ENCODE measurements at regions not wholly inside any gene's neighbourhood (a gene's known extent, or its start where the extent isn't known, plus 50 kb on each side); places are given as distances from the start of the nearest gene placed in this dataset.

DNA sequence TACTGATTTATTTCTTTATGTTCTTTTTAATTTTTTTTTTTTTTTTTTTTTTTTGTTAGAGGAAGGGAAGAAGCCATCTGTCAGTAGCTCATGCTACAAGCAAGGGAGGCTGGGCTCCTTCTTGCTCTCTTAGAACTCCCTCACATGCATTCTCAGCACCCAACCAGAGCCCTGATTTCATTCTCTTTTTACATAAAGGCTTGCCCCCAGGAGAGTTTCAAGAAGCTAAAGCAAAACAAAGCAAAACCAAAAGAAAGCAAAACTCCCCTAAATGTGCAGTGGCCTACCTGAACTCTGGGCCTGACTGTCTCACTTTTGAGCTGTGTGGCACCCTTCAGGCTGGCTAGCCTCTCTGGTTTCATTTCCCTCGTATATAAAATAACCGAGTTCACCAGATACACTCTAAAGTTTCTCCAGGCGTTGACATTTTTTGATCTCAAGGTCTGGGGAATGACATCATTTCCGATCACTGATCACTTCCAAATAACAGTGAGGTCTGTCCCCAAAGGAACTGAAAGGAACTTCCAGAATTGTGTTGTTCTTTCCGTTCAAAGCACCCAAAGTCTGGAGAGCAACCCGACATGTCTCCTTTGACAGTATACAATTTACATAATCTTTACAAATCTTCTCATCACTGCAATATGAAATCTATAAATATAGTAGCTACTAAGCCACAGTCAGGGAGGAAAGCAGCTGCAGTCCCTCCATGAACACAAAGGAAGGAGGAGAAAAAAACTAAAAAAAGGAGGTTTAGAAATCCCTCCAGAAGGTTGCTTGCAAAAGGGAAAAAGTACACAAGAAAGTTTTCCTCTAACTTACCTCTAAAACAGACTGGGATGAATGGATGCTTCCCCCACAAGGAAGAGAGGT lies 145.6 kb upstream of the NCK2 start:
- H3K27me3 ChIP-seq (replicated peaks; ENCODE audit: control insufficient read depth, insufficient read depth, low read length): peaks cover 4% of the 10 kb centered on the region
- H3K36me3 ChIP-seq (ENCODE audit: control insufficient read depth, insufficient read depth, low read length, severe bottlenecking): no peaks in the 10 kb centered on the region
- peaks cover 8% of the 10 kb centered on the region for H3K4me1 ChIP-seq (ENCODE audit: control insufficient read depth, insufficient read depth, low read length)
- H3K4me3 ChIP-seq (ENCODE audit: low read length): no peak overlapping the region
- no peaks in the 10 kb centered on the region for H3K9me3 ChIP-seq (ENCODE audit: control insufficient read depth, low read length)
- H3K9ac ChIP-seq (ENCODE audit: low read length): no peak overlapping the region
- no peak for DNase-seq (ENCODE audit: low read depth)

DNA sequence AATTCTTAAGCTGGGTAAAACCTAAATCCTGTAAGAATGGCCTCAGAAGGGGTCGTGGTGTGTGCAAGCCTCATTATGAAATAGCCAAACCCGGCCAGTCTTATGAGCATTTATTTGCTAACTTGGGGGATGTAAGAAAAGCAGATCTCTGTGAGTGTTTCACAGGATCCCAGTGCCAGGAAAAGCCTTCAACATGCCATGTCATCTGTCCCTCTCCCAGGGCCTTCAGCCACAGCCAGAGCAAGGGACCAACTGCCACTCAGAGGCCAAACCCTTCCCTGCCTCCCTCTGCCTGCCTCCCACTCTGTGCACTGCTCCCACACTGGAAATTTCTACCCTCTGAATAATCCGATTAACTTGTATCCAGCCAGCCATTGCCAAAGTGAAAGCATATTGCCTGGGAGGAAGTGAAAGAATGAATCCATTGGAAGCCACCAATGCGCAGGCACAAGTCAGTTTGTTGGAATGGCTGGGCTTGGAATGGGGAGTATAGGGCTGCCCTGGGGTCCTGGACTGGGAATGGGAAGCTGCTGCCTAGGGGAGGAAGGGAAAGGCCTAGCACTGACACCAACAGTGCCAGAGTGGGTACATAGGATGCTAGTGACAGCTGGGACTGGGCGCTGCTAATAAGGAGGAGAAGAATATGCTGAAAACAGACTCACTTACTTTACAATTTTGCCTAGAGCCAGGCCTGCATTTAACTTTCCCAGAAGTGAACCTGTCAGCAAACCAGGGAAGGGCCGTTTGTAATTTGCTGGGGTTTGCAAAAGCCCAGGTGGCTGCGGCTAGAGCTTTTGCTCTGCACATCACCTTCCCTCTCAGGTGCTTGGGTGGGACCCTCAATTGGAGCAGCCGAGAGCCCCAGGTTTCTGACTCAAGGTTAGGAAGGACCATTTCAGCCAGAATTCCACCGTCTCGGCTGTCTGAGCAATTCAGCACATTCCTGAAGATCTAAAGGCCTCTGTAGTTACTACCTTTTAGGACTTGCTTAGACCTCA lies 146.6 kb upstream of the NCK2 start:
- no peak overlapping the region for H3K4me3 ChIP-seq (ENCODE audit: low read length)
- H3K9ac ChIP-seq (ENCODE audit: low read length): no peak overlapping the region
- H3K4me1 ChIP-seq (ENCODE audit: control insufficient read depth, insufficient read depth, low read length): peaks cover 8% of the 10 kb centered on the region
- peaks cover 4% of the 10 kb centered on the region for H3K27me3 ChIP-seq (replicated peaks; ENCODE audit: control insufficient read depth, insufficient read depth, low read length)
- no peak for DNase-seq (ENCODE audit: low read depth)
- no peaks in the 10 kb centered on the region for H3K36me3 ChIP-seq (ENCODE audit: control insufficient read depth, insufficient read depth, low read length, severe bottlenecking)
- no peaks in the 10 kb centered on the region for H3K9me3 ChIP-seq (ENCODE audit: control insufficient read depth, low read length)

DNA sequence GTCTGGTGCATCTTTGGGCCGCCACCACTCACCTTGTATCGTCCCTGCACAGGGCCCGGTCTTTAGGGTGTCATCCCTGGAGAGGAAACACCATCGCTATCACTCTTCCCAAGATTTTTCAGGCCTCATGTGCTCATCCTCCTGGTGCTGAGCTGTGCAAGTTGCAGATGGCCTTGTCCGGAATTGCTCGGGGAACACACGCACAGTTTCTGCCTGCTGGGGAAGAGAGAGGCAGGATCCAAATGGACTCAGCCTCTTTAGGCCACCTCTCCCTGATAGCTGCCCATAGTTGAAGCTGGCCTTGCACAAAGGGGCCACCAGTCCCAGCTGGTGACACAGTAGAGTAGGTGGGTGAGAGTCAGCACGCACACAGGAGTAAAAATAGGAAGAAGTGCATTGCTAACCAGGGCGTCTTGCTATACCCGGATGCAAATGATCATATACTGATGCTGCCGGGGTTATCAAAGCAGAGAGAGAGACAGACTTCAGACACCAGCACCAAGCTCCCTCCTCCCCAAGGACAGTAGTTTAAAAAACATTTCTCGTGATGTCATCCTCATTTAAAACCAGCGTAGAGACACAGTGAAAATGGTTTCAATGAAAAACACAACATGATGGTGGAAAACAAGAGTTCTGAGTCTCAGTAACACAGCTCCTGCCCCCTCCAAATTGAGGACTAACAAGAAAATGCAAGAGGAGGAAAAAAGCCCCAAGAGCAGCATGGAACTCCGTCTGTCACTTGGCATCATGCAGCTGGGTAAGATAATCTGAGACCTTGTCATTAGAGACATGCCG lies 147.5 kb upstream of the NCK2 start:
- DNase-seq (ENCODE audit: low read depth): no peak
- H3K27me3 ChIP-seq (replicated peaks; ENCODE audit: control insufficient read depth, insufficient read depth, low read length): peaks cover 4% of the 10 kb centered on the region
- H3K4me3 ChIP-seq (ENCODE audit: low read length): no peak overlapping the region
- peaks cover 8% of the 10 kb centered on the region for H3K4me1 ChIP-seq (ENCODE audit: control insufficient read depth, insufficient read depth, low read length)
- no peak overlapping the region for H3K9ac ChIP-seq (ENCODE audit: low read length)
- H3K9me3 ChIP-seq (ENCODE audit: control insufficient read depth, low read length): no peaks in the 10 kb centered on the region
- no peaks in the 10 kb centered on the region for H3K36me3 ChIP-seq (ENCODE audit: control insufficient read depth, insufficient read depth, low read length, severe bottlenecking)

DNA sequence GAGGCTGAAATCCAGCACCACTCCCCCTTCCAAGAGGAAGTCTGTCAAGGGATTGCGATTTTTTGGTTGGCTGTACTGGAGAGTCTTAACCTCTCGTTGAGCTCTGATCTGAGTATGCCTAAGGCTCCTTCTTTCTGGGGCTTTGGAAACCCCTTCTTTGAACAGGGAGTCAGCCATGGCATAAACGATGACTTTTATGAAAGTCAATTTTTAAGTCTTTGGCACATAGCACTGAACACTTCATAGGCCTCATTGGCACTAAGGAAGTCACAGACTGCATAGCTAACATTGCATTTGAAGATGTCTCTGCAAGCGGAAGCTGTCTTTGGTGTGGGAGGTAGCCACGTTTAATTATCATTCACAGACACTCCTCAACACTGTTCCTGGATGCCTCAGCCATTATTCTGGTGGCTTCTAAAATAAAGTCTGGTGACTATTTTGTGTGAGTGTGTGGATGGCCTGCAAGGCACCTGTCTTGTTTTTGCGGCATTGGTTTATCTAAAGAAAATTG lies 148.2 kb upstream of the NCK2 start:
- H3K36me3 ChIP-seq (ENCODE audit: control insufficient read depth, insufficient read depth, low read length, severe bottlenecking): no peaks in the 10 kb centered on the region
- H3K9me3 ChIP-seq (ENCODE audit: control insufficient read depth, low read length): no peaks in the 10 kb centered on the region
- no peak overlapping the region for H3K9ac ChIP-seq (ENCODE audit: low read length)
- no peaks in the 10 kb centered on the region for H3K27me3 ChIP-seq (replicated peaks; ENCODE audit: control insufficient read depth, insufficient read depth, low read length)
- peaks cover 8% of the 10 kb centered on the region for H3K4me1 ChIP-seq (ENCODE audit: control insufficient read depth, insufficient read depth, low read length)
- H3K4me3 ChIP-seq (ENCODE audit: low read length): no peak overlapping the region
- no peak for DNase-seq (ENCODE audit: low read depth)

DNA sequence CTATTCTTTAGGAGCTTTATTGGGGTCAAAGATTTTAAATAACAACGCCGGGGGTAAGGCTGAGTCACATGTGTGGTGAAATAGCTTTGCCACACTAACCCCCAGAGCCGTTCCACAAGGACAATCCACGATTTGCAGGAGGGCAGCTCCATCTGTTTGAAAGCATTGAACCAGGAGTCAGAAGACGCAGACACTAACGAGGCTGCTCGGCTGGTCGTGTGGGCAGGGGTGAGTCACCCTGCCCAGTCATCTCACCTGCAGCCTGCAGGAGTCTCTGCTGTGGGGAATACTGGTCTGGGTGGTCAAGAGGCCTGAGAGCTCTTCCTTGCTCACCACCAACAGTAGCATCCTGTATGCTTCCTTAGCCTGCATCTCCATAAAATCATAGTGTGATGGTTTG lies 149.2 kb upstream of the NCK2 start:
- no peaks in the 10 kb centered on the region for H3K36me3 ChIP-seq (ENCODE audit: control insufficient read depth, insufficient read depth, low read length, severe bottlenecking)
- DNase-seq (ENCODE audit: low read depth): no peak
- H3K9ac ChIP-seq (ENCODE audit: low read length): no peak overlapping the region
- no peak overlapping the region for H3K4me3 ChIP-seq (ENCODE audit: low read length)
- H3K9me3 ChIP-seq (ENCODE audit: control insufficient read depth, low read length): peaks cover 3% of the 10 kb centered on the region
- H3K27me3 ChIP-seq (replicated peaks; ENCODE audit: control insufficient read depth, insufficient read depth, low read length): no peaks in the 10 kb centered on the region
- peaks cover 8% of the 10 kb centered on the region for H3K4me1 ChIP-seq (ENCODE audit: control insufficient read depth, insufficient read depth, low read length)

DNA sequence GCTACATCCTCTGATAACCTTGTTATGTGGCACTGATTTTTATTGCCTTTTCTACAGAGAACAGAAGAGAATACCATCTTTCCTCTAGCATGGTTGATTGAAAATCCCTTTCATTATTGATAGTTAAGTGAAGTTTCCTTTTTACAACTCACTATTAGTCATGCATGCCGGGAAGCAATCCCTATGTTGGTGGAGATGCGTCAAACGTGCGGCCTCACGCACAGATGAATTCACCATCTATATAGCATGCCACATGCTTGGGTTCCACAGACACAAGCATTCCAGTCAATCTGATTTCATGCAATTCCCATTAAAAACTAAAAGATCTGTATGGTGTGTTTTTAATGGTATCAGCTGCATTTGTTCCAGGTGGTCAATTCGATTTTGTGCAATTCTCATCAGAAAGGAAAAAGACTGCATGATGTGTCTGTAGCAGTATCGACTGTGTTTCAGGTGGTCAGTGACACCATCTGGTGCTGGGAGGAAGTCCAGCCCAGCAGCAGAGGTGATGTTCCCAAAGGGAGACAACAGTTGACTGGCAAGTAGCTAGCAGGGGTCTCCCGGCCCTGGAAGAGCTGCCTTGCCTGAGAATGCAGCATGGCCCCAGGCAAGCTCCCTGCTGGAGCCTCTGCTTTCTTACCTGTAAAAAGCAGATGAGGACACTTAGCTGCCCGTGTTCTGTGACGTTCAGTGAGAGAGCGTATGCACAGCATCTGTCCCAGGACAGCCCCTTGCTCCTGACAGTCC lies 151.3 kb upstream of the NCK2 start:
- no peak for DNase-seq (ENCODE audit: low read depth)
- Histone ChIP-seq H3K4me3 (ENCODE audit: low read length) (no peak overlapping the region), H3K36me3 (ENCODE audit: control insufficient read depth, insufficient read depth, low read length, severe bottlenecking) (no peaks in the 10 kb centered on the region), H3K27me3 (replicated peaks; ENCODE audit: control insufficient read depth, insufficient read depth, low read length) (no peaks in the 10 kb centered on the region), H3K9ac (ENCODE audit: low read length) (no peak overlapping the region), H3K9me3 (ENCODE audit: control insufficient read depth, low read length) (peaks cover 14% of the 10 kb centered on the region), H3K4me1 (ENCODE audit: control insufficient read depth, insufficient read depth, low read length) (peaks cover 8% of the 10 kb centered on the region)

DNA sequence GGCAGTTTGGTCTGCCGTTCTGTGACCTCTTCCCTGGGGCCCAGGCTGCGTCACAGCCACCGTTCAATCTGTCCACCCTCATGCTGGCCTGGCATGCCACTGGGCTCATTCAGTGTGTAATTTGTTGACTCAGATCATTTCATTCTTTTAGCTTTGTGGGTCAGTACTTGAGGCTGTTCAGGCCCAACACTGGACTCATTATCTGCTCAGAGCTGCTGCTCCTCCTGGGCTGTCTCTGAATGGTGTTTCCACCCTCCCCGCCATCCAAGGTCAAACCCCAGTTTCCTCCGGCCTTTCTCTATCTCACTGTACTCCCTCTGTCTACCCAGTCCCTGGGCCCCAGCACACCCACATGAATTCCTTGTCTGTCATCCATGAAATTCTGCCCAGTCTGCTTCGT lies 152.4 kb upstream of the NCK2 start:
- Histone ChIP-seq H3K4me3 (ENCODE audit: low read length) (no peak overlapping the region), H3K4me1 (ENCODE audit: control insufficient read depth, insufficient read depth, low read length) (peaks cover 2% of the 10 kb centered on the region), H3K9ac (ENCODE audit: low read length) (no peak overlapping the region), H3K36me3 (ENCODE audit: control insufficient read depth, insufficient read depth, low read length, severe bottlenecking) (no peaks in the 10 kb centered on the region), H3K27me3 (replicated peaks; ENCODE audit: control insufficient read depth, insufficient read depth, low read length) (no peaks in the 10 kb centered on the region), H3K9me3 (ENCODE audit: control insufficient read depth, low read length) (peaks cover 15% of the 10 kb centered on the region)
- no peak for DNase-seq (ENCODE audit: low read depth)

DNA sequence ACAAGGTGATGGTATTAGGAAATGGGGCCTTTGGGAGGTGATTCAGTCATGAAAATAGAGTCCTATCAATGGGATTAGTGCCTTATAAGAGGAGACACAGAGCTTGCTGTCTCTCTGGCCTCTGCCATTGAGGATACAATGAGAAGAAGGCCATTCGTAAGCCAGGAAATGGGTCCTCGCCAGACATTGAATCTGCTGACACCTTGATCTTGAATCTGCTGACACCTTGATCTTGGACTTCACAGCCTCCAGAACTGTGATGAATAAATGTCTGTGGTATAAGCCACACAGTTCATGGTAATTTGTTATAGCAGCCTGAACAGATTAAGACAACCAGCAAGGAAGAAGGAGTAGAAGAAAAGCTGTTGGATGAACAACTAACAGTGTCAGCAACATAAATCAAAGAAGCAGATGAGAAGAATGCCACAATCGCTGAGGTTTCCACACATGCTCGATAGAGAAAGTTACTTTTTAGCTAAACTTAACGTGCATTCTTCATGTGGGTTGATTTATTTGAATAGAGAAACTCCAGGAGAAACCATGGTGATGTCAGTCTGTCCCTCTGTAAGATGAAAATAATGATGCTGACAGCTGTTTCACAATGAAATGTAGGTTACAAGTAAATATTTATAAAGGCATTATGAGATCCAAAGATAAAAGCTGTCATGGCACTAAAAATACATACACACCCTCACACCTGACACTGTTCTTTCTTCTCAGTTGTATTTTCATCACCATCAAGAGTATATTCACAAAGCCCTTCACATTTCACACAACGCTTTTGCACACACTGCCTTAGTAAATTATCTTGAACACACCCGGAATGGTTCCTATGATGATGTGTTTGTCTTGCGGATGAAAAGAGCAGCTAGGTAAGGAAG lies 153.7 kb upstream of the NCK2 start:
- DNase-seq (ENCODE audit: low read depth): no peak
- Histone ChIP-seq H3K4me1 (ENCODE audit: control insufficient read depth, insufficient read depth, low read length) (no peaks in the 10 kb centered on the region), H3K4me3 (ENCODE audit: low read length) (no peak overlapping the region), H3K36me3 (ENCODE audit: control insufficient read depth, insufficient read depth, low read length, severe bottlenecking) (no peaks in the 10 kb centered on the region), H3K27me3 (replicated peaks; ENCODE audit: control insufficient read depth, insufficient read depth, low read length) (no peaks in the 10 kb centered on the region), H3K9ac (ENCODE audit: low read length) (no peak overlapping the region), H3K9me3 (ENCODE audit: control insufficient read depth, low read length) (peaks cover 15% of the 10 kb centered on the region)

DNA sequence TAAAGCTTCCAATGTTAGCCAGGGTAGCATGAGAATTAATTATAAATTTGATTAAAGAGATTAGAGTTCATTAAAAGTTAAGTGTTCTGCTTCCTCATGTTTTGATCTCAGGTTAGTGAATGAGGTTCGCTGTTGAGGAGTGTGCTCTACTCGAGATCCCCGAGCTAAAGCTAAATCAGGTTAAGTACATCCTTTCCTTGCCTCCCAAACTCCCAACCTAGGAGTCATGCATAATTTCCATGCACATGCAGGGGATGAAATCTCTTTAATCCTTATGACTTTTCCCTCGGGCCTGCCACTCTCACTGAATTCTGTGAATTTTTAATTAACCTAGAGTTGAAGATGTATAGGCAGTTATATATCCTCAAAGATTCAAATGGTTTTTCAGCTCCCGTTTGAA lies 156.1 kb upstream of the NCK2 start:
- Histone ChIP-seq H3K9me3 (ENCODE audit: control insufficient read depth, low read length) (peaks cover 15% of the 10 kb centered on the region), H3K27me3 (replicated peaks; ENCODE audit: control insufficient read depth, insufficient read depth, low read length) (peaks cover 4% of the 10 kb centered on the region), H3K4me1 (ENCODE audit: control insufficient read depth, insufficient read depth, low read length) (no peaks in the 10 kb centered on the region), H3K4me3 (ENCODE audit: low read length) (no peak overlapping the region), H3K36me3 (ENCODE audit: control insufficient read depth, insufficient read depth, low read length, severe bottlenecking) (no peaks in the 10 kb centered on the region), H3K9ac (ENCODE audit: low read length) (no peak overlapping the region)
- no peak for DNase-seq (ENCODE audit: low read depth)
